HG02798 (cell line): ENCODE measurements at regions not wholly inside any gene's neighbourhood (a gene's known extent, or its start where the extent isn't known, plus 50 kb on each side); places are given as distances from the start of the nearest gene placed in this dataset.
A peak's percentile ranks its signal among the peaks of the same experiment; 100 is the strongest.
"Not testable (repeated sequence)": the region's sequence is repeated elsewhere in the genome, so short reads cannot be mapped to it uniquely, and the experiment has no call there.

Experiments used
- ATAC-seq: cut with Tn5 transposase; IDR thresholded peaks from one replicate; pipeline ENCODE4 v1.9.1; 2021; ENCODE audit warnings: mild to moderate bottlenecking; ENCODE audit not compliant: unreplicated experiment, poor library complexity

DNA sequence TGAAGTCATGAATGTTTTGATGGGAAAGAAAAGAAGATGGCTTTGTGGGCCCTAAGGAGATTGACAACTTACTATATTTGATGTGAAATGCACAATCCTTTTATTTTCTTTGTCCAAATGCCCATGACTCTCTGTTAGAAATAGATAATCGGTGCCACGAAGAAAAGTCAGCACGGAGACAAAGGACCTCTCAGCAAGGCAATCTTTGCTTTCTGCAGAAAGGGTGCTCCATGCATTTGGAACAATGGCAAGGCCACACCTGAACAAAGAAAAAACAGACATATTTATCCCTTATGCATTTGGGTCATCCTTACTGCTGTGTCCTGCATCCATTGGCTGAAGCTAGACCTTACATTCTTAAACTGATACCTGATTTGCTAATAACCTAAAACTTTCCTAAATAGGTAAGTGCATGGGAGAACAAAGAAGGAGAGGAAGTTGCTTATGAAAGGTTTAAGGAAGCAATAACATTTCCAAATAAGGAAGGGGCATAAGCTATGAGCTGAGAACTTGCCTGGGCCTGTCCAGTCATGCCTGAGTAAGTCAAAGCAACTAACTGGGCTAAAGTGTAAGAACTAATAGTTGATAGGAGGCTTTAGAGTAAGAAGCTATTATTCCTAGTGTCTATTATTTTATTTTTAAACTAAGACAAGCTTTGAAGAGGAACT, 158.0 kb upstream of the LMNTD1 start:
- not testable (repeated sequence) for ATAC-seq

DNA sequence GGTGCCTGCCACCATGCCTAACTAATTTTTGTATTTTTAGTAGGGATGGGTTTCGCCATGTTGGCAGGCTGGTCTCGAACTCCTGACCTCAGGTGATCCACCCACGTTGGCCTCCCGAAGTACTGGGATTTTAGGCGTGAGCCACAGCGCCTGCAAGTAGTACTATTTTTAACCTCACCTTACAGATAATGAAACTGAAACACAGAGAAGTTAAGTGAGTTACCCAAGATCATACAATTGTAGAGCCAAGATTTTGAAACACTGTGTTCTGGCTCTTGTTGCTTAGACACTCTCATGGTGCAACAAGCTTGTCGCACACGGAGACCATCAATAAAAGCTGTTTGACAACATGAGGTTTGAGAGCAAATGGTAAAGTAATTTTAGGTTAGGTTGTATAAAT, 159.1 kb upstream of the LMNTD1 start:
- no peak for ATAC-seq

DNA sequence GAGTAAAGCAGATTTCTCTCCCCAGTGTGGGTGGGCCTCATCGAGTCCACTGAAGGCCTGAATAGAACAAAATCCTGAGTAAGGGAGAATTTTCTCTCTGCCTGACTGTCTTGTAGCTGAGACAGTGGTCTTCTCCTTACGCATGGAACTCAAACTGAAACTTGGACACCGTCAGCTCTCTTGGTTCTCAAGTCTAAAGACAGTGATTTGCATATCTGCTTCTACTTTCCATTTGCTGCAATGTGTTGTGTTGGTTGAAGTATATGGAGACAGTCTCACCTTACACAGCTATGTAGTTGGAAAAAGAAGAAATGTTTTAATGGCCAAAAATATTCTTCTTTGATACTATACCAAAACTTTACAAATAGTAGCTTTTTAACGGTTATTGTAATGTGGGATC, 160.2 kb upstream of the LMNTD1 start:
- ATAC-seq: peak; percentile 99

DNA sequence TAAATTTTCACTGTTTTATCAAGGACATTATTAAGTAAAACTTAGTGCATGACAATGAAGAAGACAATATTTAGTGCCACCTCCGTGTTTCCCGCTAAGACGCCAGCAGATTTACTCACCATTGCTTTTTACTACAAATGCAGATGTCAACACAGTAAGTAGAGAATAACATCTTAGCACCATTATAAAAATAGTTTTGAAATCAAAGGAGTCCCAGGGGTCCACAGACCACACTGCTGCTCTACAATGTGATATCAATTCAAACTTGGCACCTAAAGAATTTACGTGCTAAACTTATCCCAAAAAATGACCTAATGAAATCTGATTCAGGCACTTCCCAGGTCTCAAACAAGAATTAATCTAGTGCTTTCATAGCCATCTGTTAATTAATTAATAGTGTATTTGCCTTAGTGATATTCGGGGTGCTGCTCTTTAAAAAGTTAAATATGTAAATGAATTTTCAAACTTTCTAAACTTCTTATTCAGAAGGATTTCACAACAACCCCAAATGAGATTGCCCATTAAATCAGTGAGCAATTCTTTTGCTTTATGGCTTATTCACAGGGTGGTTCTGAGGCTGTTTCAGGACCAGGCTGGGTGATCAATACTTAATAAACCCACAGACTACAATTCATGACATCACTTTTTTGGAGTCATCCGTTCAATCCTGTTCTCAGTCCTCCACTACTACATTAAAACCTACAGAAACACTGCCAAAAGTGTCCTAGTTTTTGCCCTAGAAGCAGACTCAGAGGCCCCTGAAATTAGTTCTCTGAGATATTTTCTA, 161.3 kb upstream of the LMNTD1 start:
- no peak for ATAC-seq

DNA sequence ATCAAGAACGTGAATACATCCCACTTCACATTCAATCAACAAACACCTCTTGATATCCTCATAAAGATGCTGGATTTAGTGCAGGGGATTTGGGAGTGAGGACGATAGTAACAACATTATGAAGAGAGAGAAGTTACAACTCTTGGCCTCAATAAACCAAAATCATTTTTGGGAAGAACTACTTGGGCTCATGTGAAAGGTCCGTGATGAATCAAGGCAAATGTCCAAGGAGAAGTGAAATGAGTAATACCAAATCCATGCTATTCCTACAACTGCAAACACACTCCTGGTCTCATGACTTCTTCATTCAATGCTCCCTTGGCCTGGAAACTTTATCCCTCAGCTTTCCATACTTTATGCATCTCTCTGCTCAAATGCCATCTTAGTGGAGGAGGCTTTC, 162.0 kb upstream of the LMNTD1 start:
- ATAC-seq: no peak

DNA sequence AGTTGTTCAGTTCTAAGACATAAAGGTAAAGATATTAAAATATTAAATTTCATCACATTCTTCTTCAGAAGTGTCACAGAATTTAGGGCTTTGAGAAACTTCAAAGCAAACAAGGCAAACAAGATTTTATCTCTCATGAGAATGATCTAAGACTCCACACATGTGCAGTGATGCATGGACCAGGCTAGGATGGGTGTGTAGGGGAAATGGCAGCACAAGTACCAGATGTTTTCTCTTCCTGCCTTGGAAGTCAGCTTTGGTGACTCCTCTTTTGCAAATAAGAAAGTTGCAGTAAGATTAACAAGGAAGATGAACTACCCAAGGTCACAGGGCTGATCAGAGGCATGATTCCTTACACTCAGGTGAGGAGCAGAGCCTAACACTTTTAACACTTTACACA, 163.8 kb upstream of the LMNTD1 start:
- no peak for ATAC-seq

DNA sequence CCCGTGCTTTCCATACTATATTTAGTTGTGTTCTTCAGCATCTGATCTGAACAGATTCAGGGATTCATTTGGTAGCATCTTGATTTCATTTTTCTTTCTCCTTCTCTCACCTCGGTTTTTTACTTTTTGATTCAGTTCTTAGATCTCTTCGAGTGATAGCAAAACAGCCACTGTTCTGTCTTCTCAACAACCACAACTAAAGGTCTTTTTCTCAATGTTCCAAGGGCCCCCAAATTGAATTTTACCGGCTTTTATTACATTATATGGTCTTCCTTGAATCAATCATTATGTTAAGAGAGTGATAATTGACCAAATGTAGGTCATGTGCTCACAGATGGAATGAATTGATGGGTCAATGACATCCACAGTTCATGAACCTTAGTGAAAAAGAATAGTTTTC, 164.5 kb upstream of the LMNTD1 start:
- no peak for ATAC-seq

DNA sequence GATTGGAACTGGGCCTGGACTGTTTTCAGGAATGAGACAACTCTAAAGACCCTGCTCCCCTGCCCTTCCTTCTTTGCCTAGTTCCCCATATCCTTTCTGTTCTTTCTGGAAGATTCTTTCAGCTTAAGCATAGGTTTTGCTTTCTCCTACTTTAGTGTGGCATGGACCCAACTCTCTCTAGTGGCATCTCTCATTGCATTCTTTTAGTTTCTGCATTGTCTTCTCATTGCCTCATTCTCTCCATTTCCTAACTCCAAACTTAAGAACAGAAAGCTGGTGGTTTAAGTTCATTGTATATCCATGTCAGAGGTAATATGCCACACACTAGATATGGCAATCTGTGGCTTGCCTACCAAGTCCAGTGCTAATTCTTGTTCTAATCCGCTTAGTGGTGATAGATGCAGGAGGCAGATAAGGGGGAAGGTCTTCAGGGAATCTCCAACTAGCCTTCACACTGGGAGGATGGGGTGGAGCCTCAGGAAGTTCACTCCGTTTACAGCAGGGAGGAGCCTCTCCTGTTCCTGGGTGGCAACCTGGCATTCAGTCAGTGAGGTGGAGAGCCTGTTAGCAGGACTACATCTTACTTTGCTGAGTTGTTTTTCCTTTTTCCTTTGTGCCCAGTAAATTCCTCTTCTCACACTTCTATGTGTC, 165.1 kb upstream of the LMNTD1 start:
- no peak for ATAC-seq

DNA sequence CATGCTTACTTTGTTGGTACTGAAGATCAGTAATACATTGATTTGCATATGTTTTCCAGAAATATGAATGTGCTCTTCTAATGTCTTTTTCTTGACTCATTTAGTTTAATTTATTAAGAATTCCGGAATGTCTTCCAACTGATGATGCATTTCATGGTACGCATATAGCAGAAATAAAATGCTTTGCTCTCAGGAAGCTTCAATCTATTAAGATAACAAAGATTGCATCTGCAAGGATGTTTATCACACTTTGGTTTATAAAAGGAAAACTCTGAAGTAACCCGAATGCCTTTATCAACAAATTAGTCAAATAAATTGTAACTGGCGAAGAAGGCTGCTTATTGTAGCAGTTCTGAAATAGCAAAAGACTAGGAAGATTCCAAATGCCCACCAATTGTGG, 166.4 kb upstream of the LMNTD1 start:
- no peak for ATAC-seq

DNA sequence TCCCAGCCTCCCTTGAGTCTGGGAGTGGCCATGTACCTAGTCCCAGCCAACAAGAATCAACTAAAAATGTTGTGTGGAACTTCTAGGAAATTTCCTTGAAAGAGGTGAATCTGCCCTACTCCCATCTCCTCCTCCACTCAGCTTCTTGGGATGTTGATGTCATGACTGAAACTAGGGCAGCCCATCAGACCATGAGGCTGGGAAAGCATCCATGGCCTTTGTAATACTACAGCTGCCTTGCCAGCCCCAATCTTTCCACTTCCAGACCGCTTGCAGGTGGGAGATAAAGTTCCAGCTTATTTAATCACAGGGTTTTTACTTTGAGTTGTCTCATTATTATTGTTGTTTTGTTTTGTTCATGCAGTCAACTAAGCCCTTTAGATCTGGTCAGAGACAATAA, 170.3 kb upstream of the LMNTD1 start:
- no peak for ATAC-seq

DNA sequence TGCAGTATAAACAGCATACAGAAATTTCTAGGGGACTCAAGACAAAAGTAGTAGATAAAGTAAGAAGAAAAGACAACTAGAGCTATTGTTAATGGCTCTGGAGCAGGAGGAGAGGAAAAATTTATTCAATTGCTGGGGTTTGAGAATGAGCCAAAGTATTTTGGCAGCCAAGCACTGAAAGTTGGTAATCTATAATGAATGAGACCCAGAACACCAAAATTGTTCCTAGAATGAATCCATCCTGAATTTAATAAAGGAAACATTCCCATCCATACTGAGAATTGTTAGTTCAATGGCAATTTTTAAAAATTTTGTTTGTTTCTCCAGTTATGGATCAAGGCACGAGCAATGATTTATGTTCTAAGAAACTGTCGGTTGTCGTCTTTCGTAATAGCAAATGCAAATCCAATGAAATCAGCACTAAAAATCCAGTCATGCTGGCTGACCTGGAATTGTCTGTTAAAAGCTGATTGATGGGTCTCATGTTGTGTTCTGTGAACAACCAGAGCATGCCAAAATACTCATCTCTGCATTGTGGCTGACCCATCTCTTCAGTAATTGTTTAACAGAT, 170.9 kb upstream of the LMNTD1 start:
- no peak for ATAC-seq

DNA sequence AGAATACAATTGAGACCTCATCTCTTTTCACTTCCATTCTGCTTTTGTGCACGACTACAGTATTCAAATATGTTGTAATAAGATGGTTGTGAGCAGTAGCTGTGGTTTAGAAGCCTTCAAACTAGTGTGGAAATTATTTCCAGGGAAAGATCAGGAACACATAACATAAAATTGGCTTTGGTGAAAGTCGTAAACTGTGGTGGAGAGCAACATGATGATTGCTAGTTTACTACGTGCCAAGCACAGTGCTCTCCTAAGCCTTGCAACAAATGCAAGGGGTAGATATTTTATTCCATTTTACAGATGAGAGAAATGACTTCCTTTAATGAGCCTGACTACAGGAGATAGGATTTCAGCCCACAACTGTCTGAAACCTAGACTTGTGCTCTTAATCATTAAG, 172.4 kb upstream of the LMNTD1 start:
- ATAC-seq: no peak

DNA sequence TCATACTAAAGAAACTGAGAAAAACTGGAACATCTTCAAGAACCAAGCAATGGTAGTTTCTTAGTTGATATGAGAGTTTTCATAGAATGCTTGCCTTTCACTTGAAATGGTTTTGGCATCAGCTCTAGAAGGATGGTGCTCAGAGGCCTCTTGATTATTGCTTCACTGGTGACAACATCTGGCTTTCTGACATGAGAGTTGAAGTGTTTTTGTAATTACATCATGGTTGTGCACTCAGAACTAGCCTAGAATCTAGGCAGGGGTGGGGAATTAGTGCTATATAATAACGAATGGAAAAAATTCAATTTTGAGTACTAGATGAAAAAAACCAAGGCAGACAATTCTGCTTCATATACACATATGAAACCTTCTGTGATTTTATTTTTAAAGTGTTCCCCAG, 172.8 kb upstream of the LMNTD1 start:
- ATAC-seq: no peak

DNA sequence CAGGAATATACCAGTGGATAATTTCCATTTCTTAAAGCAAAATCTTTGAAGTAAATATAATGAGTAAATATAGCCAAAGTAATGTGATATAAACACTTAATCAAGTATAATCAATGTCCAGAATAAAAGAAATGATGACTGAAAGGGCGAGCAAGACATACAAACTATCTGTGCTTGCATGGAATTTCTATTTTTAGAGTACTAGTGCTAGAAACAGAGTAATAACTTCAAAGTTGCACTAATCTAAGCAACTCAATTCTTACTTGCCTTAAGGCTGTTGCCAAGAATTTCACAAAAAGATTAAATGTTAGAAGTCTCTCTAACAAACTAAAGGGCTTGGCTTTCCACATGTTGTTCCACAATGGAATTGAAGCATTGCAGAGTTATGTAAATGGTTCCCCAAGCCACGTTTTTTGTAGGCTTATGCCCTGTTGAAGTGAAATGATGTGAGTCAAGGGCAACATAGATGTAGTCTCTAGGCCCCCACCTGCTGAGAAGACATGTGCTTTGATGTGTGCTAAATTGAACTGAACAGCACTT, 175.0 kb upstream of the LMNTD1 start:
- ATAC-seq: no peak

DNA sequence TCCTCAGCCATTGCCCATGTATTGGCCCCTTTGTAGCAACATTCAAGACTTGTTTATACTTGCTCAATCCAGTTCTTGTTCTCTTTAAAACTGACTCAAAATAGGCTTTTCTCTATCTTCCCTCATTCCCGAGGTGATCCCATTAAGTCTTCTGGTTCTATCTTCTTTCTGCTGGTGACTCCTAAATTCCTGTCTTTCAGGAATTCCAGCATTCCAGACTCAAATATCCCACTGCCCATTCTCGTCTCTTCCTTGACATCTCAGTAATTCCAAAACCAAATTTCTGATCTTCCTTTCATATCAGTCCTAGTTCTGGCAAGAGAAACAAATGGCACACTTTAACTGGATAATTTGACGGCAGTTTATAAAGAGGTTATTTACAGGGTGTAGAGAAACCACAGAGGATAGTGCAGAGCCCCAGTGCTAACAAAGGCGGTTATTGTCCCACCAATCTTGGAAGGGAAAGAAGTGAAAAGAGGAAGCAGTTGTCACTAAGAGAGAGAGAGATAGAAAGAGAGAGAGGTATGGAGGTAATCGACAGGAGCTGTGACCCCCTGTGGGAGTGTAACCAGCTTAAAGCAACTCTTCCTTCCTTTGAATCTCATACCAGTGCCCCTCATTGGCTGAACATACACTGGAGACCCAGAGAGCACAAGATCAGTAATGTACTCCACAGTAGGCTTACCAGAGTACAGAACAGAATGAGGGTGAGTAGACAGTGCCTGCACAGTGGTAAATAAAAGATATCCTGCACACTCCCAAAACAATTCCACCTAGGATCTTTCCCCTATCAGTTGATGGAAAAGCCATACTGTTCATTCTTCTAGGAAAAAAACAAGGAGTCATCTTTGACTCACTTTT, 177.6 kb upstream of the LMNTD1 start:
- ATAC-seq: no peak

DNA sequence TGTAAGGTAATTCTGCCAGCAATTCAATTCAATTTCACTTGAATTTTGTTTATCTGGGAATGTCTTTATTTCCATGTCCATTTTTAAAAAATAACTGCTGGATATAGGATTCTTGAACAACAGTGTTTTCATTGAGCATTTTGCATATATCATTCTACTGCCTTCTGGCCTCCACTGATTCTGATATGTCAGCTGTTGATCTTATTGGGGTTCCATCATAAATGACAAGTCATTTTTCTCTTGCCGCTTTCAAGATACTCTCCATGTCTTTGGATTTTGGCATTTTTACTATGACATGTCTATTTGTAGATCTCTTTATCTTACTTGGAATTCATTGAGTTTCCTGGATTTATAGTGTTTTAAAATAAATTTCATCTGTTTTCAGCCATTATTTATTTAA, 180.5 kb upstream of the LMNTD1 start:
- no peak for ATAC-seq

DNA sequence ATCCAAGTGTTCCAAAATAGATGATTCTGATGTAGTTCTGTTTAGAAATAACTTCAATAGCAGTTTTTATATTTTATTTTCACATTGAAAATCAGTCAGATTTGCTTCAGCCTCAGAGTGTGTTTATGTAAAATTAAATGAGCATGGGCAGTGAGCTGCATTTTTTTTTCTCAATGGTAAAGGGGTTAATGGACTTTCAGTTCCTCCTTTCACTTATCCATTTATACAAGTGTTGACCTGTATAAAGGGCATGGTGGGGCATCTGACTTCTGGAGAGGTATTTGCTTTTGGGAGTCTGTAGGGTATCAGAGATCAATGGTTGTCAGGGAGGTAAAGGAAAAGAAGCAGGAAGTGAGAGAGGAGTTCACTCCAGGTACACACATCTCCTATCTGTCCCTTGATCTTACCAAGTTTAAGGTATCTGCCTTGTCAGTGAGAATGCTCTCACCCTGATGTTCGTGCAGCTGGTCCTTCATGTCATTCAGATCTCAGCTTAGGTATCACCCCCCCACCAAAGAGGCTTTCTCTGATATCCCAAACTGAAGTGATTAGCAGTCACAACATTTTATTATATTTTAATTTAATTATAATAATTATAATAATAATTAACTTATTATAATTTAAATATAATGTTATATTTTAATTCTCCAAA, 181.6 kb upstream of the LMNTD1 start:
- no peak for ATAC-seq

DNA sequence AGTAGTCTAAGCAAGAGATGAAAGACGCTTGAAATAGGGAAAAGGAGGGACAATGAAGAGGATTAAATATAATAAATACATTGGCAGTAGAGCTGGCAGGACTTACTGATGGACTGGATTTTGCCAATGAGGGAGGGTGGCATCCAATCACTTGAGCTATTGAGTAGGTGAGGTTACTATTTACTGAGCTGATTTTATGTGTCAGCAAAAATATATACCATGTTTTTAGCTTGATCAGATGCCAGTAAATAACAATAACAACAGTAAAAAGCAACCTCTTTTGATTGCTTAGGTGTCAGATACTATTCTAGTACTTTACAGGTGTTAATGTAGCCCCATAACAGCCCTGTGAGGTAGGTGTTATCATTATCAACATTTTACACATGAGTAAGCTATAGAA, 187.5 kb upstream of the LMNTD1 start:
- no peak for ATAC-seq

DNA sequence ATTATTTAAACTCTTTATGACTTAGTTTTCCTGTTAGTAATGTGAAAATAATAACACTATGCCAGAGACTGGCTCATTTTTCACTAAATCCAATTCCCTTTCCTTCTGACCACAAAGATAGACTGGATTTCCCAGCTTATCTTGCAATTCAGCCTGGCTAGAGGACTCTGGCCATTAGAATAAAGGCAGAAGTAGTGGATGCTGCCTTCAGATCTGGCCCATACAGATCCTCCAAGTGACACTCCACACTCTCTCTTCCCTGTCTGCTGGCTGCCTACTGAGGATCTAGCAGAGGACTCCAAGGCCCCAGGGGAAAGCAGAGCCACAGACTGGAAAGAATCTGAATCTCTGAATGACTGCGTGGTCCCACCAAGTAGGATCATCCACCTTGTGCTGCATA, 188.8 kb upstream of the LMNTD1 start:
- no peak for ATAC-seq
